GM21529 (cell line): ENCODE measurements at regions not wholly inside any gene's neighbourhood (a gene's known extent, or its start where the extent isn't known, plus 50 kb on each side); places are given as distances from the start of the nearest gene placed in this dataset.

Experiments
- ATAC-seq: cut with Tn5 transposase; IDR thresholded peaks from one replicate; pipeline ENCODE4 v1.9.1; 2021; ENCODE audit not compliant: unreplicated experiment

GRCh38 chr11:115961159-115962003, 457.2 kb upstream of the CADM1 start:
- ATAC-seq, result no peak

DNA sequence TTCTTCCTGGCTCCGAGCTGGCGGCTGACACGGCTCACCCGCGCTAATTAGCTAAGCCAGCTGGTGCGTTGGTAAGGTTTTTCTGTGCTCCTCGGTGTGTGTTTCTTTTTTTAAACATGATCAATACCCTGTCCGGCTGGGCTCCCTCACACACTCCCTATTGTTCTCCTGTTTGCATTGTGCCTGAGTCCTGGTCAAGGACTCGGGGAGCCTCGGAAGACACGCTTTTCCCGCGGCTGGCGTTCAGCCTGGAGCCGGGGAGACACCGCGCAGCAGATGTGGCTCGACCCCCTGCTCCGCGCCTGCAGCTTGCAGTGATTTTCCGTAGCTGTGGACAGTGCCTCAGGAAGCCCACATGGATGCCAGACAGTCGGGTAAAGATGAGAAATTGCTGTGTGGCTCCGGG, 454.9 kb upstream of the CADM1 start:
- ATAC-seq, result no peak

- ATAC-seq, result no peak
Measured at GRCh38 chr11:115958089-115959000, 454.1 kb upstream of the CADM1 start.

DNA sequence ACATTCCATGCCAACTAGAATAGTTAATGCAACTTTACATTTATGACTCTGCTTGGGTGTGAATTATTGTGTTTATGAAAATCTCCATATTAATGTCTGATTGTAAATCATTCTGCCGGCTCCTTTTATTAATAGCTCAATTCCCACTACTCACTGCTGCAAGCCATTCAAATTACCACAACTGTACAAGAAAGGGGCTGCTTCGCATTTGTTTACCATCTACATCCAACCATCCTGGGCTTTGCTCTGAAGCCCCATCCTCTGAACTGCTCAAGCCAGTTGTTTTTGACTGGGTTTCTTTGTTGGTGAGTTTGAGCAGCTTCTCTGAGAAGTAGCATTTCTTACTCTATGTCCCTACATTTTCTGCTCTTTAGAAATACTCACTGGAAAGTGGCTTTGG, 451.6 kb upstream of the CADM1 start:
- no peak for ATAC-seq

DNA sequence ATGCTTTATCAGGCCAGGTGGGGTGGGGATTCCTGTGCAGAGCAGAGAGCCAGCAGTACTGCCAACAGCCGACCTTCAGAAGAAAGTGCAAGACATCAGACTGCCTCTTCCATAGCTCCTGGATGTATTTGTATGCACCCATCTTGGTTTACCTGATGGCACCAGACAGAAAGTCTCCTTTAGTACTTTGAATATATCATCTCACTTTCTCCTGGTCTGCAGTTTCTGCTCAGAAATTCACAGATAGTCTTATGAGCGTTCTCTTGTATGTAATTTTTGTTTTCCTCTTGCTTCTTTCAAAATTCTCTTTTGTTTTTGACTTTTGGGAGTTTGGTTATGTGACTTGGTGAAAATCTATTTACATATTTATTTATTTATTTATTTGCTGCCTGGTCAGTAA, 446.4 kb upstream of the CADM1 start:
- no peak for ATAC-seq

- ATAC-seq, result no peak
Measured at GRCh38 chr11:115944596-115944995, 440.4 kb upstream of the CADM1 start.

DNA sequence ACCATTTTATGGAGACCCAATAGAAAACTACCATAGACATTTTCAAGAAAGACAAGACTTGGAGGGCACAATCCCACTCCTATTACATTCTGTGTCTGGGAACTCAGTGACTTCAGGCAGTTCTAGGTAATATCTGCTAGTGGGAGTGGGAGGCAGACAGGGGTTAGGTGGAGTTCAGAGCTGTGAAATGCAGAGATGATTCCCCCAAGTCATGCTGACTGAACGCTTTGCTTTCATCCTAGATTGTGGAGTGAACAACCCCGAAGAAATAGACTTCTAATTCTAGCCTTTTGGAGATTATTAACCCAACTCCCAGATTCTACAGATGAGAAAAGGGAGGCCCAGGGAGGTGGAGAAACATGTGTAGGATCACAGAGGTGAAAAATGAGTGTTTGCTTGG, 437.8 kb upstream of the CADM1 start:
- ATAC-seq, result no peak

- ATAC-seq, result peak; percentile 37
Measured at GRCh38 chr11:115941481-115941993, 437.3 kb upstream of the CADM1 start.

DNA sequence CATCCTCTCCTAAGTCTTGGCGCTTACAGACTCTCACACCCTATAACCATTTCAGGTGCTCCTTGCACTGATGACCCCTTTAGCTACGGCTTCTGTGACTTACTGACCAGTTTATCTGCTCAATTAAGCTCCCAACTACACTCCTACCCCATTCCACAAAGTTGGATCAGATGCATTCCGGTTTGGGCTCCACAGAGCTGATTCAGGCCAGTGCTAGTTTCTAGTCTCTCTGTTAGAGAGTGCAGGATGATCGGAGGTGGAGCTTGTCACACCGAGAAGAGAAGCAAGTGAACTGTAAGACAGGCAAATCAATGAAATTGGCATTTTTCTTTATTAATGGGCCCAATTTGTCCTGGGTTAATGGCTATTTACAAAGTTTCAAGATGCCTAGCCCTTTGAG, 436.8 kb upstream of the CADM1 start:
- ATAC-seq, result no peak

DNA sequence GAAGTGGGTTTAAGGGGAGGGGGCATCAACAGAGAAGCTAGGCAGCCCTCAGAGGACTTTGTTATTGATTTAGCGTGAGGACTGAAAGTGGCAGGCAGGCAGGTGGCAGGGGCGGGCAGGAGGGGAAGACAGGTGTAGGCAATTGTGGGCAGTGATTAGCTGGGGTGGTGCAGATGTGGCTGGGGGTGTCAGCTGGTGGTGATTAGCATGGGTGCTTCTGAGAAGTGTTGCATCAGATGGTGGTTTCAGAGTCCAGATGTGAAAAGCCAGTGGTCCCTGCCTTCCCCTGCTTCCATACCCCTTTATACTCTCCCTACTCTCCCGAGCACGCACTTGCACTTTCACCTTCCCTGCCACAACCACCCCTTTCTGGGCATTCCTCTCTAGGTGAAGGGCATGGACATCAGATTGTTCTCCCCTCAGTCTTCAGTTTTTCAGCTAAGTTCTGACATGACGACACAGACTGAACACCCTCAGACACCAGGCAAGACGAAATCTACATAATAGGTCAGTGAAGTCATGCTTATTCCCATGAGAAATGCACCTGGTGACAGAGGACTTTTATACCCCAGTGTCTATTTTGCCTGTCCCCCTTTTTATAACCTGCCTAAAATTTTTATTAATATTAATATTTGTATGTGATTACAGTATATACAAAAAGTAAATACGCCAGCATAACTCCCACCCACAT, 435.7 kb upstream of the CADM1 start:
- peak; percentile 43 for ATAC-seq

DNA sequence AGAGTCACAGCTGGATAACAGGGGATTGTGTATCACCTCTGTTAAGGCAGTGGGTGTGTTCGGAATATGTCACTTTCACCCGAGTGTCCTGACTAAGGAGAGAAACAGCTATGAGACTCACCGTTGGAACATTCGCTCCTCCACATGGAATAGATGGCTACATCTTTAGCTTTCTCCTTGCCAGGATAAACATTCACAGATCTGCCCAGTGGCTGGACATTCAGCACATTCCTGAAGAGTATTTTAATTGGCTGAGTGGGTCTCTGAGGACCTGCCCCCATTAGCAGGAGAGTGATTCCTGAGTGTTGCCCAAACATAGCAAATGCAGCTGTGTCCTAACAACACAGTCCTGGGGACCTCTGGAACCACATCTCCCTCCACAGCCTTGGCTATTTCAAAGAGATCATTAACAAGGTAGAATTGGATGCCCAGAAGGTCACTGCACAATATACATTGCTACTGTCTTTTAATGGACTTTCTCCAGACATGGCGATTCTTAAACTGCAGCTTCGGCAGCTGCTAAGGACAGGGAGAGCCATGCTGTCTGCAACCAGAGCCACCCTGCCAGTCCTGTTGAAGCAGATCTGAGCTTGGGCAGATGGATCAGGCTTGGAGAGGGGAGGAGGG, 435.0 kb upstream of the CADM1 start:
- ATAC-seq, result no peak

GRCh38 chr11:115933564-115933963, 429.3 kb upstream of the CADM1 start:
- no peak for ATAC-seq

DNA sequence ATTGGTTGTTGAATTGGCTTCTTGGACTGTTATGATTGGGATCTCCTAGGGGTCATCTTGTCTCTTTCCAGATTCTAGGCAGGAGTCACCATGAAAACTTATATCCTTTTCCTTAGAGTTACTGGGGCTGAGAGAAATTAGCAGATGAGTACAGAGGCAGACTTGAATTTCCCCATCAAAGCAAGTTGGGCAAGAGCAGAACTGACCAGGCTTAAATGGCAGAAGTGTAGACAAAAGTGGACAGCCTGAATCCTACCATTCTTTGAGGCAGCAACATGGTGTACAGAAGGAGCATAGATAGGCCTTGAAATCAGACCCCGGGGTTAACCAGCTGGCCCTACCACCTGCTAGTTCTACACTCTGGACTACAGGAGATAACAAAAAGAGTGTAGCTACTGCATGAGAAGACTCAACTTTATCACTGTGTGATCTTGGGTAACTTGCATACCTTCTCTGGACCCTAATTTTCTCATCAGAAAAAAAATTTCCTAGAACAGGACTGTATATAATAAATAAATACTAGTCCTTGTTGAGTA, 427.4 kb upstream of the CADM1 start:
- ATAC-seq, result no peak

DNA sequence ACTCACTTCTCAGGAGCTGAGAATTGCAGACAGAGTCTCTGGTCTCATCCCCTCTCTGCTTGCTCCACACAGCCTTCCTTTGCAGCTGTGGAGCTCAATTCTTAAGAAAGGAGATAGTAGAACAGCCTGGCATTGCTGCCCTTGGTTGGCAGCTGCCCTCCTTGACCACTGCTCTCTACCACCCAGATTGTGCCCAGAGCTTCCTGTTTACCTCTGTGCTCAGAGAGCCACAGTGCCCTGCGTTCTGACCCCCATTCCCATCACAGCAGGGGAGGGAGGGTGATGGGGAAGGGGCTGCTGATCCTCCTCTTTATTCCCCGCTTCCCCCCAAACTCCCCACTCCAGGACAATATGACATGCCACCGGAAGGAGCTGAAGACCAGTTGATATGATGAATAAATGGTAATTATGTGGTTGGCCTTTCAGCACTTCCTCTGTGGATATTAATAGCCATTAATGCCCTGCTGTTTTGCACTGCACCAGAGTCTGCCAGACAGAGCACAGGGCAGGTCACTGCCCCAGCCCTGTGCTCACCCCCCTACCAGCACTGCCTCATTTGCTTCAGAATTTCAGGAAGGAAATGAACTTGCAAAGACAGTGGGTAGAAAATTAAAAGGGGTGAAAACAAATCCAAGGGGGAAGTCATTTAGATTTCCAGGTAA, 426.8 kb upstream of the CADM1 start:
- ATAC-seq, result peak; percentile 26

DNA sequence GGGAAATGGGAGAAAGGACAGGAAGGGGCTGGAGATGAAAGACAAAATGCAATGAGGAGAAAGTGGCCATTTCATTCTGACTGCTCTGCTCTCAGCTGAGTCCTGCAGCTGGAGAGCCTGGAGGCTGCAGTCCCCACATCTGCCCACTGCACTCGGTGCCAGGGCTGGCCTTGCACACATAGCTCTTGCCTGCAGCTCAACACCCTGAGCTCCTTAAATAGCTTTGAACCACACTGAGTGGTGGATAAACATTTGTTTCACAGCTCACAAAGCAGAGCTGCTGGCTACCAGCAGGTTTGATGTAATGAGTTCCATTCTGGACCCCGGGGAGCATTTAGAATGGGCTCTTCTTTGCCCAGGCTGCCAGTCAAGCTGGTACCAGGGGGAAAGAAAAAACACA, 426.1 kb upstream of the CADM1 start:
- ATAC-seq, result no peak

- ATAC-seq, result peak; percentile 23
Measured at GRCh38 chr11:115929618-115930129, 425.5 kb upstream of the CADM1 start.

DNA sequence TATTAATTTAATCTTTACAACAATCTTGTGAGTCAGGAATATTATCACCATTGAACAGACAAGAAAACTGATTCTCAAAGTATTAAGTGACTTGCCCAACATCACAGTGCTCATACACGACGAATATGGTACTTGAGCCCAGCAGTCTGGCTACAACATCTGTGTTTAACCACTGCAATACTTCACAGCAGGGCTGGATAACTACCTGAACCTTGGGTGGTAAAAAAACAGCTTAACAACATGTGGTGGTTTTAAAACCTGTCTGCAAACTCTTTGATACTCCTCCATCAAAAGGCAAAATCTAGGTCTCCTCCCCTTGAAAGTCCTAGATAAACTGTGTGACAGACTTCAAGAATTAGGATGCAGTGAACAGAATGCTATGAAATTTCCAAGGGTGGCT, 424.6 kb upstream of the CADM1 start:
- ATAC-seq, result no peak

- ATAC-seq, result peak; percentile 48
Measured at GRCh38 chr11:115927823-115928329, 423.7 kb upstream of the CADM1 start.

DNA sequence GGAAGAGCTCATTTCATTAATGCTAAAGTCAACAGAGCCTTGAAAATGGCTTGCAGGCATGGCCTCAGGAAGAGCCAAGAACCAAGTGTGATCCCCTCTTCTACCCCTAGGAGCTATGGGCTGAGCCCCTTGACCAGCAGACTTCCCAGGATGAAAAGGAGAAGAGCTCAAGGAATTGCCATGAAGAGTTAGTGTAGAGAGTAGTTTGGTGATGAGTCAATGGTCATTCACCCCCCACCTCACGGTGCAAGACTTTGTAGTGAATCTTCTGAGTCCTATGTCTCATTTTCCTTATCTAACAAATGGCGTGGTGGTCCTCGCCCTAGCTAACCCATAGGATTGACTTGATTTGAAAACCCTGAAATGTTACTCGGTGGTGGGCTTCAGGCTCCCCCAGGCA, 422.4 kb upstream of the CADM1 start:
- ATAC-seq, result no peak

GRCh38 chr11:115926138-115926537, 421.9 kb upstream of the CADM1 start:
- ATAC-seq, result no peak
